Mesothelial cell of epicardium (in vitro differentiated cells): ENCODE measurements at regions not wholly inside any gene's neighbourhood (a gene's known extent, or its start where the extent isn't known, plus 50 kb on each side); places are given as distances from the start of the nearest gene placed in this dataset.

Experiments used
- DNase-seq, 2 experiments: peaks; one replicate each; pipeline ENCODE4 v3.0.0; 2021; ENCODE audit warnings: low spot score in 2 of 2; ENCODE audit not compliant: unreplicated experiment in 2 of 2
- H3K27ac Mint-ChIP-seq: 2 replicates; pipeline ENCODE4 v1.8.0; 2021; ENCODE audit warnings: mixed read lengths
- H3K27me3 Mint-ChIP-seq: 2 replicates; pipeline ENCODE4 v1.8.0; 2021; ENCODE audit warnings: low read depth, mixed read lengths
- H3K36me3 Mint-ChIP-seq: 2 replicates; pipeline ENCODE4 v1.8.0; 2021; ENCODE audit warnings: mixed read lengths
- H3K4me1 Mint-ChIP-seq: 2 replicates; pipeline ENCODE4 v1.8.0; 2021; ENCODE audit warnings: mixed read lengths
- H3K4me3 Mint-ChIP-seq: 2 replicates; pipeline ENCODE4 v1.8.0; 2021; ENCODE audit warnings: mild to moderate bottlenecking, moderate library complexity, mixed read lengths
- H3K9me3 Mint-ChIP-seq: 2 replicates; pipeline ENCODE4 v1.8.0; 2021; ENCODE audit warnings: mixed read lengths
- CTCF ChIP-seq: fragments of 200-600 bp; sonication (generic); IDR thresholded peaks from one replicate; pipeline ENCODE4 v1.5.0; 2021; ENCODE audit warnings: antibody characterized with exemption; ENCODE audit not compliant: unreplicated experiment

- Mint-ChIP-seq H3K4me1 (peaks cover 32% of the 10 kb centered on the region), H3K9me3 (no peaks in the 10 kb centered on the region), H3K4me3 (no peak overlapping the region), H3K27ac (no peak overlapping the region), H3K27me3 (peaks cover 6% of the 10 kb centered on the region), H3K36me3 (no peaks in the 10 kb centered on the region)
- DNase-seq: no peak
- TF ChIP-seq CTCF: no peak
Measured at GRCh38 chr15:88985547-88986393, 72.6 kb upstream of the MFGE8 start.

GRCh38 chr15:88986949-88987590 lies 73.9 kb upstream of the MFGE8 start:
- no peaks in the 10 kb centered on the region for H3K36me3 Mint-ChIP-seq
- TF ChIP-seq CTCF: no peak
- H3K4me1 Mint-ChIP-seq: peaks cover 31% of the 10 kb centered on the region
- peaks cover 6% of the 10 kb centered on the region for H3K27me3 Mint-ChIP-seq
- no peak for DNase-seq
- H3K9me3 Mint-ChIP-seq: no peaks in the 10 kb centered on the region
- H3K27ac Mint-ChIP-seq: no peak overlapping the region
- no peak overlapping the region for H3K4me3 Mint-ChIP-seq

GRCh38 chr15:88987591-88987933 lies 74.4 kb upstream of the MFGE8 start:
- no peak for DNase-seq
- Mint-ChIP-seq H3K27ac (no peak overlapping the region), H3K36me3 (no peaks in the 10 kb centered on the region), H3K9me3 (no peaks in the 10 kb centered on the region), H3K4me1 (peaks cover 36% of the 10 kb centered on the region), H3K27me3 (peaks cover 6% of the 10 kb centered on the region), H3K4me3 (no peak overlapping the region)
- no peak for TF ChIP-seq CTCF

GRCh38 chr15:88987934-88988671 lies 74.9 kb upstream of the MFGE8 start:
- no peak for DNase-seq
- no peak overlapping the region for H3K4me3 Mint-ChIP-seq
- no peaks in the 10 kb centered on the region for H3K36me3 Mint-ChIP-seq
- peaks cover 38% of the 10 kb centered on the region for H3K4me1 Mint-ChIP-seq
- no peak for TF ChIP-seq CTCF
- H3K27ac Mint-ChIP-seq: no peak overlapping the region
- no peaks in the 10 kb centered on the region for H3K9me3 Mint-ChIP-seq
- H3K27me3 Mint-ChIP-seq: peaks cover 6% of the 10 kb centered on the region

GRCh38 chr15:88989578-88989977 lies 76.4 kb upstream of the MFGE8 start:
- H3K4me1 Mint-ChIP-seq: peaks cover 38% of the 10 kb centered on the region
- H3K4me3 Mint-ChIP-seq: no peak overlapping the region
- peaks cover 6% of the 10 kb centered on the region for H3K27me3 Mint-ChIP-seq
- no peaks in the 10 kb centered on the region for H3K36me3 Mint-ChIP-seq
- DNase-seq: no peak
- no peaks in the 10 kb centered on the region for H3K9me3 Mint-ChIP-seq
- no peak for TF ChIP-seq CTCF
- H3K27ac Mint-ChIP-seq: no peak overlapping the region
